ENCODE measurements at regions not wholly inside any gene's neighbourhood (a gene's known extent, or its start where the extent isn't known, plus 50 kb on each side); places are given as distances from the start of the nearest gene placed in this dataset.

GRCh38 chr3:148254402-148254801, 443.3 kb upstream of the AGTR1 start:
- Histone ChIP-seq H3K27me3 (ENCODE audit: control insufficient read depth, insufficient read depth, low read length) (no peaks in the 10 kb centered on the region), H3K4me3 (ENCODE audit: low read depth in 2 of 2, low read length in 2 of 2) (no peak overlapping the region), H3K36me3 (ENCODE audit: control insufficient read depth, insufficient read depth, low read length) (no peaks in the 10 kb centered on the region), H3K9me3 (ENCODE audit: control insufficient read depth, insufficient read depth, low read depth, low read length) (no peaks in the 10 kb centered on the region), H3K4me1 (ENCODE audit: control insufficient read depth, insufficient read depth, low read length) (no peaks in the 10 kb centered on the region), H3K27ac (ENCODE audit: low read length) (no peak overlapping the region)
- intact Hi-C loops (cut with micrococcal nuclease; ENCODE audit: unreplicated experiment) (no loop called here), in situ Hi-C loops (cut with HindIII; ENCODE audit: low pct_unique_long_range_greater_than_20kb, low sequenced_read_pairs) (no loop called here)
- no peak for DNase-seq (ENCODE audit: low read depth, low spot score)
- POLR2A ChIA-PET: interaction anchor here (0.6 kb wide), 1 partner anchor 910 kb away, joined by 3 read pairs; no protein-coding TSS in a partner anchor
- CTCF ChIA-PET: no interaction called here
- ATAC-seq: no peak
- no TSS peak for BruUV-seq (replicated peaks)
- TF ChIP-seq POLR2AphosphoS5 (IDR thresholded peaks at IDR 0.05; ENCODE audit: low read depth, low read length) (no peak), SIN3A (IDR thresholded peaks at IDR 0.05; ENCODE audit: borderline replicate concordance, insufficient read depth, low read depth, low read length) (no peak), TCF7L2 (IDR thresholded peaks at IDR 0.05; ENCODE audit: low read depth, low read length) (no peak), REST (IDR thresholded peaks at IDR 0.05; ENCODE audit: insufficient read depth in 1 of 2, low read depth in 2 of 2, low read length in 1 of 2) (no peak), CTCF (IDR thresholded peaks at IDR 0.05) (no peak)

GRCh38 chr3:148255981-148256969, 441.4 kb upstream of the AGTR1 start:
- Histone ChIP-seq H3K4me1 (ENCODE audit: control insufficient read depth, insufficient read depth, low read length) (no peaks in the 10 kb centered on the region), H3K9me3 (ENCODE audit: control insufficient read depth, insufficient read depth, low read depth, low read length) (no peaks in the 10 kb centered on the region), H3K36me3 (ENCODE audit: control insufficient read depth, insufficient read depth, low read length) (no peaks in the 10 kb centered on the region), H3K27me3 (ENCODE audit: control insufficient read depth, insufficient read depth, low read length) (no peaks in the 10 kb centered on the region), H3K4me3 (ENCODE audit: low read depth in 2 of 2, low read length in 2 of 2) (no peak overlapping the region), H3K27ac (ENCODE audit: low read length) (no peak overlapping the region)
- intact Hi-C loops (cut with micrococcal nuclease; ENCODE audit: unreplicated experiment): no loop called here
- TF ChIP-seq SIN3A (IDR thresholded peaks at IDR 0.05; ENCODE audit: borderline replicate concordance, insufficient read depth, low read depth, low read length): no peak
- no peak for TF ChIP-seq POLR2AphosphoS5 (IDR thresholded peaks at IDR 0.05; ENCODE audit: low read depth, low read length)
- TF ChIP-seq REST (IDR thresholded peaks at IDR 0.05; ENCODE audit: insufficient read depth in 1 of 2, low read depth in 2 of 2, low read length in 1 of 2): no peak
- TF ChIP-seq CTCF (IDR thresholded peaks at IDR 0.05): no peak
- TF ChIP-seq TCF7L2 (IDR thresholded peaks at IDR 0.05; ENCODE audit: low read depth, low read length): no peak
- ChIA-PET CTCF (no interaction called here), POLR2A (no interaction called here)
- in situ Hi-C loops (cut with HindIII; ENCODE audit: low pct_unique_long_range_greater_than_20kb, low sequenced_read_pairs): no loop called here
- no TSS peak for BruUV-seq (replicated peaks)
- ATAC-seq (no peak), DNase-seq (ENCODE audit: low read depth, low spot score) (no peak)

Measured in Panc1 (cell line).